GM20000 (cell line): ENCODE measurements at regions not wholly inside any gene's neighbourhood (a gene's known extent, or its start where the extent isn't known, plus 50 kb on each side); places are given as distances from the start of the nearest gene placed in this dataset.
A peak's percentile ranks its signal among the peaks of the same experiment; 100 is the strongest.

Source experiments
- DNase-seq: peaks from one replicate; pipeline ENCODE4 v3.0.0; 2012; ENCODE audit warnings: low spot score
- TF ChIP-seq, protein P1 (sequence below): IDR thresholded peaks from 2 replicates; pipeline ENCODE4 v1.5.1; 2012; ENCODE audit warnings: mild to moderate bottlenecking, control low read depth; ENCODE audit errors: extremely low read depth, missing control alignments

DNA sequence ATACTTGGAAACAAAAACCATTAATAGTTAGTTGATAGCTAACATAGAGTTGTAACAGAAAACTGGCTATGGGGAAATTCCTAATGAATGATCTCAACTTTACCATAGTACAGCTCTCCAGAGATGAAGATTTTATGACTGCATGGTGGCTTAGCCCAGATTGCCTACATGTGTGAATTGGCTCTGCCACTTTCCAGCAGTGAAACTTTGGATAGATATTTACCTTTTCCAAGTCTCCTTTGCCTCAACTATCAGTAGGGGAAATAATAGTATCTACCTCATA lies 161.1 kb downstream of the LACC1 start:
- no peak for DNase-seq
- TF ChIP-seq, protein P1, sequence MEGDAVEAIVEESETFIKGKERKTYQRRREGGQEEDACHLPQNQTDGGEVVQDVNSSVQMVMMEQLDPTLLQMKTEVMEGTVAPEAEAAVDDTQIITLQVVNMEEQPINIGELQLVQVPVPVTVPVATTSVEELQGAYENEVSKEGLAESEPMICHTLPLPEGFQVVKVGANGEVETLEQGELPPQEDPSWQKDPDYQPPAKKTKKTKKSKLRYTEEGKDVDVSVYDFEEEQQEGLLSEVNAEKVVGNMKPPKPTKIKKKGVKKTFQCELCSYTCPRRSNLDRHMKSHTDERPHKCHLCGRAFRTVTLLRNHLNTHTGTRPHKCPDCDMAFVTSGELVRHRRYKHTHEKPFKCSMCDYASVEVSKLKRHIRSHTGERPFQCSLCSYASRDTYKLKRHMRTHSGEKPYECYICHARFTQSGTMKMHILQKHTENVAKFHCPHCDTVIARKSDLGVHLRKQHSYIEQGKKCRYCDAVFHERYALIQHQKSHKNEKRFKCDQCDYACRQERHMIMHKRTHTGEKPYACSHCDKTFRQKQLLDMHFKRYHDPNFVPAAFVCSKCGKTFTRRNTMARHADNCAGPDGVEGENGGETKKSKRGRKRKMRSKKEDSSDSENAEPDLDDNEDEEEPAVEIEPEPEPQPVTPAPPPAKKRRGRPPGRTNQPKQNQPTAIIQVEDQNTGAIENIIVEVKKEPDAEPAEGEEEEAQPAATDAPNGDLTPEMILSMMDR = no peak

DNA sequence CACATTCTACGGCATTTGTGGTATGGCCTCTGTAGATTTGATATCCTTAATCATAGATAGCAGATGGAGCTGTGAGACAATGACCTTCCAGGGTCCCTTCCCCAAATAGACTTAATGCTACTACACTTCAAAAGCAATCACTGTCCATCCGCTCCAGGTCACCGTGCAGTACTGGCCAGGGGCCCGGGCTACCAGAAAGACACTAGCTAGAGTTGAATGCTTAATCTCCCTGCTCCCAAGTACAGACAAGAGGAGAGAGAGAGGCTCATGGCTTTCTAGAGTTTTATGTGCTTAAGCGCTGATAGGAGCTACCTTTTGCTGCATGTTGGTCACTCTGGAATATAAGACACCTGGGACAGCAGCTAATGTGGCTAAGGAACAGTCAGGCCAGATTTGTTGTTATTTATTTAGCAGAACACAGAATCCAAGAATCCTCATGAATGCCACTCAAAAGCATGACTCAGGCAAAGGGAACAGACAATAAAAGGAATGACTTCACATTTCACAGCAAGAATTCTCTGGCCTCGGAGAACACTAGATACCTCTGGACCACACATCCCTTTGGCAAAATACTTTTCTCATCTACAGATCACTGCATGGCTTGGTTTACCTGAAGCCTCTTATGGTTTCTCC lies 165.0 kb downstream of the LACC1 start:
- TF ChIP-seq, protein P1 = no peak
- DNase-seq = no peak

DNA sequence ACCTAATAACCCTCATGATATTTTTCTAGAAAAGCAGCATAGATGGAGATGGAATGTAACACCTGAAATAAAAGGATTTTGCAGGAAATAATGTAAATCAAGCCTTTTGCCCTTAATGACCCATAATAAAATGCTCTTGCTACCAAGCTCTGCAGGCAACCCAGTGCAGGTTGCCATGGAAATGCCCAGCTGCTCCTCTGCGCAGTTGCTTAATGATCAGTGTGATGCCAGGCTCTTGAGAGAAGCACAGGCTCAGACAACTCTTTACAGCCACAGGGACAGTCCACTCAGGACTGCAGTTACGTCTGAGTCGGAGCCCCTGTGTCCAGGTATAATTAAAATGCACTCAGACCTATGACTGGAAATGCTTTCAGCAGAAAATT lies 165.5 kb downstream of the LACC1 start:
- no peak for DNase-seq
- TF ChIP-seq, protein P1 = no peak

DNA sequence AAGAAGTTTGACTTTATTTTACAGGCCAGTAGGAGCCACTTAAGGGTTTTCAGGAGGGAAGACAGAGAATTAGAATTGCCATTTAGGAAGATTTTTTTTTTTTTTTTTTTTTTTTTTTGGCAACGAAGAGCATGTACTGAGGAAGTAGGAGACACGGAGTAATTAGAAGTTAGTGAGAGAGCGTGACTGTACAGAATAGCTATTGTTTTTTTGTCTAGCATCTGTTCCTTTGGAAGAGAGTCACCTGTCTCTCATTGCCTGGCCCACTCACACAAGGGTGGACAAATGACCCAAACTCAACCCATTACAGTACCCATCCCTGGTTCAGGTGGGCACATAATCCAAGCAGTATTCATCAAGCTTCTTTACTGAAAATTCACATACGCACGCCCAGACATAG lies 166.7 kb downstream of the LACC1 start:
- TF ChIP-seq, protein P1 = no peak
- no peak for DNase-seq

DNA sequence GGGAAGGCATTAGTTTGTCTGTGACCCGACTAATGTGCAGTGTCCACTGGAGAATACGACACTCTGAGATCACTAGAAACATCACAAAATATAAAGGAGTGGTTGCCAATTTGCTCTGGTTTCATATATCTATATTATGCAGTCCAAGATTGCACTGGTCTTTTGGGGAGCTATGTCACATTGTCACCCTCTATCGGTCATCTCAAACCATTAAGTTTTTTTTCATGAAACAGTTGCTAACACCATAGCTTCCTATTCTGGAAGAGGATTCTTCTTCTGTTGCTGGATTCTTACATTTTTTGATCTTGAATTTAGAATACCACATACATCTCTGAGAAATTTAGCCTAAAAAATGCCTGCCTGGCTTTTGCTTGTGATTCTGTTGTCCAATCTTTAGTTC lies 168.6 kb downstream of the LACC1 start:
- TF ChIP-seq, protein P1 = no peak
- DNase-seq = no peak

DNA sequence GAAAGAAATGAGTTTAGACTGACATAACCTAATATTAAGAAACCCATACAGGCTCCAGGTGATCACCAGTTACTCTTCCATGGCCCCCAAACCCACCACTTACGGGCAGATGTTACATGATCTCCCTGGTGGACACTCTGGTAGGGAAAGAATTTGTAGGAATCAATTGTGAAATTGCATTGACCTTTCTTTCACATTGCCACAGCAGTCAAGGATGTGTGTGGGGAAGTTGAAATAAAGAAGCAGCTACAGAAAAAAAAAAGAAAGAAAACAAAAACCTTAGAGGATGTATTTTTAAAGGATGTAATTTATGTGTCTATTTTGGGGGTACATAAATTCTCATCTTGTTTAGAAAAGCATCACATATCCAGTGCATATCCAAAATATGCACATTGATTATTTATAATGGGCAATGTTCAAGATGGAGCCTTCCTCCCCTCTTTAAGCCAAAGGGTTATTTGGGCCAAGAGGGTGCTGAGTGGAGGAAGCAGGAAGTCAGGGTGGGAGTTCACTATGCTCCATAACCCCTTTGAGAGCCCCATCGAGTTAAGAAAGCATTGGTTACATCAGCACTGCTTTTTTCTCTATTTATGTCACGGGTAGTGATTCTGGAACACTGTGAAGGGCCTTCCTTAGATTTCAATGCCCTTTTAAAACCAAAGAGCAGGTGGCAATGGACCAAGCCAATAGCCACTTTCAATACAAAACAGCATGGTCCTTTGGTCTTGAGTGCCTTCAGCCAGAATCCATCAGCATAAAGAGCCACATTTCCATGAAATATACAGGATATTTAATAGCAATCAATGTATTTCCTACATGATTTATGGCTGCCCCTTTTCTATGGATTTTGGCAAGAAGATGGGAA lies 169.6 kb downstream of the LACC1 start:
- DNase-seq = no peak
- TF ChIP-seq, protein P1 = no peak

DNA sequence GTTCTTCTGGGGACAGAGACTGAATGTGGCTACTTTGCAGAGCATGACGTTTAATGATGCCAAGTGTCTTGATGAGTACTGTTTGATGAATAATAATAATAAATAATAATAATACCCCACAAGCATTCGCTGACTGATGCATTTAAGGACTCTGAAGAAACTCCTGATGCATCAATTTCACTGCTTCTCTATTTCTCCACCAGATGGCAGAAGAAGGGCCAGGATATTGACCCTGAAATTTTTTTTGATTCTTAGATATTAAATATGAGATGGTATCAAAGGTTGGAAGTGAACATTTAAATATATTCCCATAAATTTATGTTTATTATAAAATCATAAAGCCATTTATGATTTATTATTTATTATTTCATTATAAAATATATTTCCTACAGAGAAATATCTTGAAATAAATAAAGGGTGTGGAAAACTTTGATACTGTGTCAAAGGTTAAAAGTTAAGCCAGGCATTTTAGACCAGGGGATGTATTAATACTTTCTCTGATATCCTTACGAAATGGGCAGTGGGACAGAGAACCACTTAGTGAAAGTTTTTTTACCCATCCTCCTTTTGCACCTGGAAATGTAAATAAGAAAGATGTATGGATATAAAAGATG lies 170.9 kb downstream of the LACC1 start:
- DNase-seq = peak; percentile 17
- TF ChIP-seq, protein P1 = peak; percentile 31
